Activated CD4-positive, alpha-beta T cell treated with anti-CD3 and anti-CD28 coated beads, Interleukin-10, Interleukin-2, amounts not matched to agents 100 ng/mL and 50 ng/mL, durations not matched to agents 16 hours and 8 hours (primary cell): ENCODE measurements at regions not wholly inside any gene's neighbourhood (a gene's known extent, or its start where the extent isn't known, plus 50 kb on each side); places are given as distances from the start of the nearest gene placed in this dataset.
"Not testable (repeated sequence)": the region's sequence is repeated elsewhere in the genome, so short reads cannot be mapped to it uniquely, and the experiment has no call there.

Source experiments
- DNase-seq: peaks from one replicate; pipeline ENCODE4 v3.0.0-alpha.2; 2020

- not testable (repeated sequence) for DNase-seq
These were observed 60.2 kb upstream of the SULF2 start for GRCh38 chr20:47845382-47845977.

GRCh38 chr20:47844568-47844906 is 59.3 kb upstream of the SULF2 start:
- not testable (repeated sequence) for DNase-seq

- no peak for DNase-seq
These were observed 58.7 kb upstream of the SULF2 start for GRCh38 chr20:47843886-47844567.

GRCh38 chr20:47842950-47843349 is 57.7 kb upstream of the SULF2 start:
- DNase-seq = not testable (repeated sequence)

GRCh38 chr20:47842004-47842403 is 56.7 kb upstream of the SULF2 start:
- not testable (repeated sequence) for DNase-seq

- DNase-seq = not testable (repeated sequence)
These were observed 51.1 kb upstream of the SULF2 start for GRCh38 chr20:47836256-47836817.
